Upper lobe of left lung (tissue), 6 donors: ENCODE measurements at regions not wholly inside any gene's neighbourhood (a gene's known extent, or its start where the extent isn't known, plus 50 kb on each side); places are given as distances from the start of the nearest gene placed in this dataset.

Experiments
- ATAC-seq, 2 donors: fragments of 200-7000 bp; cut with Tn5 transposase; one replicate each; pipeline ENCODE4 v1.9.1; 2022; ENCODE audit warnings: mild to moderate bottlenecking in 2 of 2, moderate library complexity in 2 of 2; ENCODE audit not compliant: low FRiP score in 2 of 2
- DNase-seq, 2 donors: peaks; one replicate each; pipeline ENCODE4 v3.0.0-alpha.2; 2019 to 2020
- H3K27ac ChIP-seq, 4 donors: fragments of 200-600 bp; sonication (generic); one replicate each; pipeline ENCODE4 v1.5.1; 2016 to 2019
- H3K27me3 ChIP-seq, 4 donors: fragments of 200-600 bp; sonication (generic); one replicate each; pipeline ENCODE4 v1.5.1; 2017 to 2019
- H3K36me3 ChIP-seq, 4 donors: fragments of 200-600 bp; sonication (generic); one replicate each; pipeline ENCODE4 v1.5.1; 2016 to 2019
- H3K4me1 ChIP-seq, 4 donors: fragments of 200-600 bp; sonication (generic); one replicate each; pipeline ENCODE4 v1.5.1; 2018 to 2019
- H3K4me3 ChIP-seq, 4 donors: fragments of 200-600 bp; sonication (generic); one replicate each; pipeline ENCODE4 v1.5.1; 2017 to 2019; ENCODE audit warnings: mild to moderate bottlenecking in 2 of 4, moderate library complexity in 1 of 4
- H3K9me3 ChIP-seq, 4 donors: fragments of 200-600 bp; sonication (generic); one replicate each; pipeline ENCODE4 v1.5.1; 2018 to 2019
- CTCF ChIP-seq, 6 experiments: fragments of 450-650 bp in 4 of 6; fragments of 200-600 bp in 2 of 6; sonication (generic) in 2 of 6; IDR thresholded peaks; one replicate each; pipeline ENCODE4 v1.5.1; 2016 to 2019; ENCODE audit warnings: antibody characterized with exemption in 6 of 6
- EP300 ChIP-seq, 4 donors: sonication (generic); formaldehyde crosslinking; IDR thresholded peaks; one replicate each; pipeline ENCODE4 v1.5.1; 2017; ENCODE audit warnings: antibody characterized with exemption in 4 of 4, control low read depth in 2 of 4
- POLR2A ChIP-seq, 4 donors: fragments of 450-650 bp; IDR thresholded peaks; one replicate each; pipeline ENCODE4 v1.5.1; 2016 to 2017; ENCODE audit warnings: antibody characterized with exemption in 4 of 4, mild to moderate bottlenecking in 2 of 4
- POLR2AphosphoS5 ChIP-seq, 2 donors: sonication (generic); formaldehyde crosslinking; IDR thresholded peaks; one replicate each; pipeline ENCODE4 v1.5.1; 2017; ENCODE audit warnings: antibody characterized with exemption in 2 of 2
- WGBS, 2 donors: methylation state at CpG; one replicate each; pipeline ENCODE4 v1.1.5; 2017 to 2018; 5-methylcytosine and 5-hydroxymethylcytosine counted together
- donor health status: DM: no; HTN: no; CAD: no; lungs with moderate emphysema.
- donor health status: DM: no; HTN: yes; CAD: no; lungs with severe emphysema.

- Histone ChIP-seq H3K9me3 (no peaks in the 10 kb centered on the region), H3K4me3 (no peak overlapping the region), H3K27me3 (no peaks in the 10 kb centered on the region), H3K36me3 (no peaks in the 10 kb centered on the region), H3K4me1 (no peaks in the 10 kb centered on the region), H3K27ac (no peak overlapping the region)
- no peak for ATAC-seq
- TF ChIP-seq POLR2A (IDR thresholded peaks at IDR 0.05) (no peak), EP300 (IDR thresholded peaks at IDR 0.05) (no peak), POLR2AphosphoS5 (IDR thresholded peaks at IDR 0.05) (no peak), CTCF (IDR thresholded peaks at IDR 0.05) (no peak)
- DNase-seq = no peak
- 86 to 93% methylated on average over 6 of the region's 6 CpGs for WGBS, 2 donors
Observed at GRCh38 chr3:188025555-188025954, 128.4 kb upstream of the LPP start.

GRCh38 chr3:188026191-188026968, 127.6 kb upstream of the LPP start:
- WGBS, 2 donors = 92% methylated on average over 3 of the region's 3 CpGs
- Histone ChIP-seq H3K27me3 (no peaks in the 10 kb centered on the region), H3K9me3 (no peaks in the 10 kb centered on the region), H3K4me3 (no peak overlapping the region), H3K36me3 (no peaks in the 10 kb centered on the region), H3K4me1 (no peaks in the 10 kb centered on the region), H3K27ac (no peak overlapping the region)
- TF ChIP-seq POLR2AphosphoS5 (IDR thresholded peaks at IDR 0.05) (no peak), CTCF (IDR thresholded peaks at IDR 0.05) (no peak), EP300 (IDR thresholded peaks at IDR 0.05) (no peak), POLR2A (IDR thresholded peaks at IDR 0.05) (no peak)
- no peak for ATAC-seq
- no peak for DNase-seq

- Histone ChIP-seq H3K4me1 (peaks cover 0 to 5% (median under 1%) of the 10 kb centered on the region in 4 donors), H3K4me3 (no peak overlapping the region), H3K27ac (no peak overlapping the region), H3K9me3 (no peaks in the 10 kb centered on the region), H3K27me3 (no peaks in the 10 kb centered on the region), H3K36me3 (no peaks in the 10 kb centered on the region)
- ATAC-seq = no peak
- WGBS, 2 donors = 61 to 65% methylated on average over 2 of the region's 2 CpGs
- DNase-seq = no peak
- no peak for TF ChIP-seq POLR2AphosphoS5 (IDR thresholded peaks at IDR 0.05)
- no peak for TF ChIP-seq POLR2A (IDR thresholded peaks at IDR 0.05)
- TF ChIP-seq EP300 (IDR thresholded peaks at IDR 0.05) = no peak
- no peak for TF ChIP-seq CTCF (IDR thresholded peaks at IDR 0.05)
Observed at GRCh38 chr3:188031121-188031520, 122.8 kb upstream of the LPP start.

GRCh38 chr3:188034989-188035388, 119.0 kb upstream of the LPP start:
- no peaks in the 10 kb centered on the region for H3K9me3 ChIP-seq
- ATAC-seq (no peak), DNase-seq (no peak)
- TF ChIP-seq POLR2A (IDR thresholded peaks at IDR 0.05) (no peak), POLR2AphosphoS5 (IDR thresholded peaks at IDR 0.05) (no peak), EP300 (IDR thresholded peaks at IDR 0.05) (no peak), CTCF (IDR thresholded peaks at IDR 0.05) (no peak)
- H3K27ac ChIP-seq = no peak overlapping the region
- H3K4me1 ChIP-seq = peaks cover 11 to 19% (median 14%) of the 10 kb centered on the region in 4 donors
- H3K27me3 ChIP-seq = no peaks in the 10 kb centered on the region
- no peaks in the 10 kb centered on the region for H3K36me3 ChIP-seq
- H3K4me3 ChIP-seq = no peak overlapping the region
- WGBS, 2 donors = 96 to 99% methylated on average over 3 of the region's 3 CpGs
